ENCODE measurements at regions not wholly inside any gene's neighbourhood (a gene's known extent, or its start where the extent isn't known, plus 50 kb on each side); places are given as distances from the start of the nearest gene placed in this dataset.
"Not testable (repeated sequence)": the region's sequence is repeated elsewhere in the genome, so short reads cannot be mapped to it uniquely, and the experiment has no call there.

GRCh38 chr10:36872702-36873393 lies 252.6 kb upstream of the ANKRD30A start:
- DNase-seq (ENCODE audit: low read depth, low spot score) = no peak

- DNase-seq (ENCODE audit: low read depth, low spot score) = no peak
These were observed 284.6 kb upstream of the ANKRD30A start for GRCh38 chr10:36840788-36841187.

GRCh38 chr10:36837416-36837815 lies 288.0 kb upstream of the ANKRD30A start:
- no peak for DNase-seq (ENCODE audit: low read depth, low spot score)

GRCh38 chr10:36819781-36820180 lies 305.6 kb upstream of the ANKRD30A start:
- no peak for DNase-seq (ENCODE audit: low read depth, low spot score)

- no peak for DNase-seq (ENCODE audit: low read depth, low spot score)
These were observed 307.5 kb upstream of the ANKRD30A start for GRCh38 chr10:36817898-36818297.

GRCh38 chr10:36808625-36809362 lies 316.6 kb upstream of the ANKRD30A start:
- no peak for DNase-seq (ENCODE audit: low read depth, low spot score)

GRCh38 chr10:36803229-36803628 lies 322.2 kb upstream of the ANKRD30A start:
- DNase-seq (ENCODE audit: low read depth, low spot score) = no peak

- no peak for DNase-seq (ENCODE audit: low read depth, low spot score)
These were observed 322.8 kb upstream of the ANKRD30A start for GRCh38 chr10:36802490-36803153.

- no peak for DNase-seq (ENCODE audit: low read depth, low spot score)
These were observed 323.7 kb upstream of the ANKRD30A start for GRCh38 chr10:36801660-36802059.

GRCh38 chr10:36794981-36795380 lies 330.4 kb upstream of the ANKRD30A start:
- DNase-seq (ENCODE audit: low read depth, low spot score) = no peak

GRCh38 chr10:36789974-36790373 lies 335.4 kb upstream of the ANKRD30A start:
- no peak for DNase-seq (ENCODE audit: low read depth, low spot score)

GRCh38 chr10:36788152-36788551 lies 337.2 kb upstream of the ANKRD30A start:
- no peak for DNase-seq (ENCODE audit: low read depth, low spot score)

- no peak for DNase-seq (ENCODE audit: low read depth, low spot score)
These were observed 342.0 kb upstream of the ANKRD30A start for GRCh38 chr10:36783400-36783799.

- DNase-seq (ENCODE audit: low read depth, low spot score) = no peak
These were observed 343.8 kb upstream of the ANKRD30A start for GRCh38 chr10:36781570-36781969.

- no peak for DNase-seq (ENCODE audit: low read depth, low spot score)
These were observed 345.2 kb upstream of the ANKRD30A start for GRCh38 chr10:36780158-36780557.

- peak; percentile 17 for DNase-seq (ENCODE audit: low read depth, low spot score)
These were observed 346.1 kb upstream of the ANKRD30A start for GRCh38 chr10:36779238-36779846.

- DNase-seq (ENCODE audit: low read depth, low spot score) = no peak
These were observed 346.7 kb upstream of the ANKRD30A start for GRCh38 chr10:36778651-36779050.

- DNase-seq (ENCODE audit: low read depth, low spot score) = no peak
These were observed 351.7 kb upstream of the ANKRD30A start for GRCh38 chr10:36773652-36774051.

- no peak for DNase-seq (ENCODE audit: low read depth, low spot score)
These were observed 353.7 kb upstream of the ANKRD30A start for GRCh38 chr10:36771725-36772124.

GRCh38 chr10:36769741-36770140 lies 355.7 kb upstream of the ANKRD30A start:
- not testable (repeated sequence) for DNase-seq (ENCODE audit: low read depth, low spot score)

- DNase-seq (ENCODE audit: low read depth, low spot score) = no peak
These were observed 358.5 kb upstream of the ANKRD30A start for GRCh38 chr10:36766940-36767339.

GRCh38 chr10:36766415-36766810 lies 359.0 kb upstream of the ANKRD30A start:
- no peak for DNase-seq (ENCODE audit: low read depth, low spot score)

Data from iPS DF 19.7 (cell line).